Kasumi-1 (cell line): ENCODE measurements at regions not wholly inside any gene's neighbourhood (a gene's known extent, or its start where the extent isn't known, plus 50 kb on each side); places are given as distances from the start of the nearest gene placed in this dataset.

Experiments used
- DNase-seq, 2 experiments: peaks; one replicate each; lab custom pipeline; 2025; lab: John Stamatoyannopoulos, UW

GRCh38 chr7:84546403-84546802 lies 351.8 kb upstream of the SEMA3A start:
- no peak for DNase-seq

- no peak for DNase-seq
These were observed 343.7 kb upstream of the SEMA3A start for GRCh38 chr7:84538268-84538667.

DNA sequence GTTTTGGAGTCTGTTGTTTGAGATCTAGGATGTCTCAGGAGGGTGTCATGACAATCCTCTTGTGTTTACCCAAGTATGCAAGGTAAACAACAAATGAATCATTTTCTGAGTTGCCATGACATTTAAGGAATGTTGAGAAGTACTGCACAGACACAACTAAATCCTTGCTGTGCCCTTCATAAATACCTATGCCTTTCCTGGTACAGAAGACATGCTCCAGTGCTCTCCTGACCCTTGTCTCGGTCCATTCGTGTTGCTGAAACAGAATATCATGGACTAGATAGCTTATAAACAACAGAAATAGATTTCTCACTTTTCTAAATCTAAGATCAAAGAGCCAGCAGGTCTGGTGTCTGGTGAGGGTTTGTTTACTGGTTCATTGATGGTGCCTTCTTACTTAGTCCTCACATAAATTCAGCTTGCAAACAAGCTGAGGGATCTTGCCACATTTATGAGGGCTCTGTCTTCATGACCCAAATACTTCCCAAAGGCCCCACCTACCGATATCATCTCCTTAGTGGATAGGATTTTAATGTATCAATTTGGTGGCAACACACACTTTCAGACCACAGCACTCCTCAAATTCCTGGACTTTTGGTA lies 341.8 kb upstream of the SEMA3A start:
- no peak for DNase-seq

GRCh38 chr7:84535580-84536270 lies 341.1 kb upstream of the SEMA3A start:
- no peak for DNase-seq

- no peak for DNase-seq
These were observed 338.6 kb upstream of the SEMA3A start for GRCh38 chr7:84533182-84533581.

GRCh38 chr7:84532196-84532595 lies 337.6 kb upstream of the SEMA3A start:
- DNase-seq: no peak

GRCh38 chr7:84529480-84530205 lies 335.1 kb upstream of the SEMA3A start:
- DNase-seq: no peak

DNA sequence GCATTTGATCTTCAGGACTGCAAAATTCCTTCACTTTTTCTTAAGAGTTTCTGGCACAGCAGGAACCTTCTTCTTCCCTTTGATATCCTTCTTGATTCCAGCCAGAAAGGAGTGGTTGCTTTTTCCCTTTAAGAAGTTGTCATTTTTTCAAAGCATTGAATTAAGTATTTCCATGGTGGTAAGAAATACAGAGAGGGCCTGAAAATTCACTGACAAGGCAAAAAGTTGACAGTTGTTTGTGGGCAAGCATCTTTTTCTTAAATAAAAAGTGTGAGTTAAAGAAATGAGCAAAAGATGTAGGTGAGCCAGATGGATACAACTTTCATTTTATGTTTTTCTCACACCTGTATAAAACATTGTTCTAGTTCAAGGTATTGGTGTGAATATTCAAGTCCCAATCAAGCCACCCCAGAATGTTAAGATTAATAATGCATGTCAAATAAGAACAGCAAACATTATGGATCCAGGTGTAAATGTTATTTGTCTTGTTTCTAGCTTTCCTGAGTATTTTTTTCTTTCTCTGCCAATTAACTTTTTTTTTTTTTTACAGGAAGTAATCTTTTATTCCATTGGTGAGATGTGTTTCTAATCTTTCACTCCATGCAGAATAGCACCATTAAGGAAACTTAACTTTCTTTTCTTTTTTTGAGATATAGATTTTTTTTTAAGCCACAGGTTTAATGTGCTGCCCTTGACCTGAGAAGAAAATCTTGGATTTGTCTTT lies 334.3 kb upstream of the SEMA3A start:
- DNase-seq: no peak

- no peak for DNase-seq
These were observed 330.4 kb upstream of the SEMA3A start for GRCh38 chr7:84524714-84525694.

DNA sequence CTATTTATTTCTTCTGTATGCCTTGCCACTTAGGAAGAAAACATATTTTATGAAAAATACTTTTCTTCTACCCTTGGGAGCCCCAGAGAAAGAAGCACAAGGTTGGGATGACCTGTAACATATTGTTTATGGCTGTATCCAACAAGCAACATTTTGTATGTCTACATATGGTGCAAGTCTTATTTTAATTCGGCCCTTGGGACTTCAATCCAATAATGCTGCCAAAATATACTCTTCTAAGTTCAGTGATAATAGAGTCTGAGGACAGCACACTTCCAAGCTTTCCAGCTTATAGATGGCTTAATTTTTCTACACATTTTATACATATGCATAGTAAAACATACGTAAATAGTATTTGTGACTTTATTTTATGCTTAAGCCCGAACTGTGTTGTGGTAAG lies 318.5 kb upstream of the SEMA3A start:
- no peak for DNase-seq

- DNase-seq: no peak
These were observed 317.5 kb upstream of the SEMA3A start for GRCh38 chr7:84512055-84512454.

- no peak for DNase-seq
These were observed 315.9 kb upstream of the SEMA3A start for GRCh38 chr7:84510505-84510904.

DNA sequence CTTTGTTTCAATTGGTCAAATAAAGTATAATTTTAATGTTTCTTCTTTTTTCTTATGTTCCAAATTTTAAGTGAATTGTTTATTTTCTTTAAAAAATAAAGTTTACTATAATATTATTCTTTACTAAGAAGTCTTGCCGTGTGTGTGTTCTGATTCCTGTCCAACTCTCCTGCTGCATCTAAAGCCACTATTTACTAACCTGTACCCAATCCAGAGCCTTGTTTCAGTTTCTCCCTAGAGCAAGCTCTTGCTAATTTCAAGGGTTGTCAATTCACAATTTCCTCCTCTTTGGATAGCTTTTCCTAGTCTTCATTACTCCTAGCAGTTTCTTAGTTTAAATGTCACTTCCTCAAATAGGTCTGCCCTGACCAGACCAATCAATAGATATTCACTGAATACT lies 314.9 kb upstream of the SEMA3A start:
- DNase-seq: no peak

- DNase-seq: no peak
These were observed 314.0 kb upstream of the SEMA3A start for GRCh38 chr7:84508606-84509005.

- DNase-seq: no peak
These were observed 312.9 kb upstream of the SEMA3A start for GRCh38 chr7:84507529-84507928.

DNA sequence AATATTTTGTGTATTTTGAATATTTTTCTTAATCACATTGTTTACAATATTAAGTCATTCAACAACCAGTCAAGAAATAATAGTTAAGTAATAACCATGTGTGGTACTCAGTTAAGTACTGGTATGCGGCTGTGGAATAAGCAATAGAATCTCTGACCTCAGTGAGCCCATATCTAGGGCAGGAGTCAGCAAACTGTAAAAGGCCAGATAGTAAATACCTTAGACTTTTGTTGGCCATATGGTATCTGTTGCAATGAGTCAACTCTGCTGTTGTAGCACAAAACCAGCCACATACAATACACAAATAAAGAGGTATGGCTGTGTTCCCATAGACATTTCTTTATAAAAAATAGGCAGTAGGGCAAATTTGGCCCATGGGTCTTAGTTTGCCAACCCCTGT lies 311.6 kb upstream of the SEMA3A start:
- no peak for DNase-seq

- DNase-seq: no peak
These were observed 307.6 kb upstream of the SEMA3A start for GRCh38 chr7:84502239-84502638.

DNA sequence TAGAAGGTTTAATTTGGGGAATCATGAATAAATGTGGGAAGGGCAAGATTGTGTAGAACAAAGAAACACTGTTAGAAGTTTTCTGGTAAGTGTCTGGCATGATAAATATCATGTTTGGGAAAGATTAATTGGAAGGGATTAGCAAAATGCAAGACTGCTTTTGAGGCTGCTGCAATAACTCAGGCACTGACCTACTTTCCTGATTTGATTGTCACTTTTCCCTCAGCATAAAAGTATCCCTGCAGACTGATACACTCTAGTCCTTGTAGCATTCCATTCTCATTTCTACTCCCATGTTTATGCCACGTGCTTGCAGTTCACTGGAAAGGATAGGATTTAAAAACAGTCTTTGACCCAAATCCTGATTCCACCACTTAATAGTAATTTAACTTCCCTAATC lies 303.3 kb upstream of the SEMA3A start:
- no peak for DNase-seq

GRCh38 chr7:84495128-84495527 lies 300.5 kb upstream of the SEMA3A start:
- DNase-seq: no peak

DNA sequence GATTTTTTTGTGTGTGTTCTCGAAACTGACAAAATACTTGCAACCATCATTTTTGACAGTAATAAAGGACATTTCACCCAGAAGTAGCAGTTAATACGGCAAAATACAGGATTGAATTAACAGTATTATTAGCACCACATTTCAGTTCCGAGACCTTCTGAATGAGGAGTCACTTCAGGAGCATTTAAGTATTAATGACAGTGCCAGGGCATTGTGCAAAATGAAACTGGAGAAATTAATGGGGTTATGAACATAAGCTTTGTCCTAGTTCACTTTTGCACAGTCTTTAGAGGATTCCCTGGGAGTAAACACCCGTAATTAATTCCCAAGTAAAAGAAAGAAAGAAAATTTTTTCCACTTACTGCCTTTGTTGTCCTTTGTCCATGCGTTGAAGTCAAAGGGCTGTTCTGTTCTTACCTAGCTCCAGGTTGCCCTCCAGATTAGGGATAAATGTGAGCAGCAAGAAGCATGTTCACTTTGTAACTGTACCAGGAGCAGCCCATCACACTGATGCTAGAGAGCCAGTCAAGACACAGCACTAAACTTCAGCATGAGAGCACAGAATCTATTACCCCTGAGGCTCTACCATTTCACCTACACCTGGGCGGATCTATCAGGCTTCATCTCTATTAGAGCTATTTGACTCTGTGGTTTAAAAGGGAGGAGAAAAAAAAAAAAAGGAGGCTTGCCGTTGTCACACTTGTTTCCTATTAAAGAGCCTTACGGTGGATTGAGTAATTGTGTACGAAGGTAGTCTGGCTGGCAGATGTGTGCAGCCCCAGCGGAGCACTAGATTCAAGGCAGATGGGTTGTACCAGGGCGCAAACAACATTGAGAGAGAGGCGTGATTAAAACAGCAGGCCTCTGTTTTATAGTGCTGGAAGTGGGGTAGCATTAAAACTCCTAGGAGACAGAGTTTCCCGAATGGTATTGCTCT lies 297.8 kb upstream of the SEMA3A start:
- DNase-seq: no peak
